Fibroblast of upper back skin (primary cell): ENCODE measurements at regions not wholly inside any gene's neighbourhood (a gene's known extent, or its start where the extent isn't known, plus 50 kb on each side); places are given as distances from the start of the nearest gene placed in this dataset.
A peak's percentile ranks its signal among the peaks of the same experiment; 100 is the strongest.
"Not testable (repeated sequence)": the region's sequence is repeated elsewhere in the genome, so short reads cannot be mapped to it uniquely, and the experiment has no call there.

ENCODE experiments used
- DNase-seq: peaks from one replicate; pipeline ENCODE4 v3.0.0-alpha.2; 2013

DNA sequence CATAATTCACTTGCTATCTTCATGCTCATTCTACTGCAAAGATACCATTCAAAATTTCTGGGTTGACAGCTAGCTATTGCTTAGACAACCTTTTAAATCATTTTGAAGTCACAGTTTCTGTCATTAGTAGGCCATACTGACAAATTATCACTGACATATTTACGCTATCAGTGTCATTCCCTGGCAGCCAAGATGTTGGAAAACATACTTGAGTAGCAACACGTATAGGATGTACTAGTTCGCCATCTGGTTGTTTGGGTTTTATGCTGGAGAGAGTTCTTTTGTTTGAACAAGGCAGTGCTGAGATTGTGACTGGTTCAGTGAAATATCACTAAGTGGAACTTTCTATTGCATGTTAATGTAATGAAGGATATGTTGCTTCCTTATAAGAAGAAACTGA is 621.9 kb downstream of the DTWD2 start:
- DNase-seq: no peak

DNA sequence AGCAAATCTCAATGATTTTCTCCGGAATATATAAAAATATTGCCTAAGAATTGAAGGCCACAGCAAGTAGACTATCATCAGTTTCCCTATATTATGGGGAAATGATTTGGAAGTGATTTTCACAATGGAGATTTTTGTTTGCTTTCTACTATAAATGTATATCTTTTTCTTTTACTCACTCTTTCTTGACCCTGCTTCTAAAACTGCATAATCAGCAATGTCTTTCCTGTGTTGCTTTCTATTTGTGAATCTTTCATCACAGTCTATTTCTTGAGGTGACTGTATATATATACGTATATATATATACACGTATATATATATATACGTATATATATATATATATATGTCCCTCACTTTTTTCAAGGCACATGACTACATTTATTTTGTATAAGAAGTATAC is 622.6 kb downstream of the DTWD2 start:
- no peak for DNase-seq

DNA sequence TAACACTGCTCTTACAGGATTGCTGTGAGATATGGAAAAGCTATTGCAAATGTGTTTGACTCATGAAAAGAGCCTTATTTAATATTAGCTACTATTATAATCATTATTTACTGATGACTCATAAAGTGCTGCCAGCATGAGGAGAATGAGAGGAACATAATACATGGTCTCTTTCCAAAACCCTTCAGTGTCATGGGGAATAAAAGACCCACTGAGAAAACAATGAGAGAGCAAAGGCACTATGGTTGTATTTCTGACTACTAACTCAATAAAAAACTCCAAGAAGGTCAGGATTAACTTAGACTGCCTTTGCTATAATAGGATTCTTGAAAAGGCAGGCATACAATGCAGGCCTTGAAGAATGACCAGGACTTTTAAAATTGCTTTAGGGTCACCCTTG is 633.5 kb downstream of the DTWD2 start:
- peak; percentile 6 for DNase-seq

DNA sequence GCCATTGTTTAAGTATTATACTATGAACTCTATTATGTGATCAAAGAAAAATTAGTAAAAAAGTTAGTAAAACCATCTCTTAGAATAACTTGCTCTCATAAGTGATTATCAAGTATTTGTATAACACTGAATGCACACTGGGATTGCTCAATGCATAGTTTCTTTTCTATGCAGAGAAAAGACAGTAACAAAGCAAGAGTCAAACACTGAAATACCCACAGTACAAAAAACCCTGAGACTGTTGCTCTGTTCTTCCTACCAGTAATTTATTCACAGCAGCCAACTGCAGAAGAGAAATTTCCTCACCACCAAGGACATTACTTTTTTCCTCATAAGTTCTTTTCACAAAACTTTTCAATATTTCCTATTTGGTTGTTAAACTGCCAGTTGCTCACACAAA is 634.4 kb downstream of the DTWD2 start:
- no peak for DNase-seq

DNA sequence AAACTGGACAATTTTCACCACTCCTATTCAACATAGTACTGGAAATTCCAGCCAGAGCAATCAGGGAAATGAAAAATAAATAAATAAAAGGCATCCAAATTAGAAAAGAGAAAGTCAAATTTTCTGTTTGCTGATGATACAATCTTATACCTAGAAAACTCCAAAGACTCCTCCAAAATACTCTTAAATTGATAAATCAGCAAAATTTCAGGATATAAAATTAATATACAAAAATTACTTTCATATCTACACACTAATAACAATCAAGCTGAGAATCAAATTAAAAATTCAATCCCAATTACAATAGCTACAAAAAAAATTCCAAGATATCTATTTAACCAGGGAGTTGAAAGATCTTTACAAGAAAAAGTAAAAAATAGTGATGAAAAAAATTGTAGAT is 651.9 kb downstream of the DTWD2 start:
- DNase-seq: no peak

DNA sequence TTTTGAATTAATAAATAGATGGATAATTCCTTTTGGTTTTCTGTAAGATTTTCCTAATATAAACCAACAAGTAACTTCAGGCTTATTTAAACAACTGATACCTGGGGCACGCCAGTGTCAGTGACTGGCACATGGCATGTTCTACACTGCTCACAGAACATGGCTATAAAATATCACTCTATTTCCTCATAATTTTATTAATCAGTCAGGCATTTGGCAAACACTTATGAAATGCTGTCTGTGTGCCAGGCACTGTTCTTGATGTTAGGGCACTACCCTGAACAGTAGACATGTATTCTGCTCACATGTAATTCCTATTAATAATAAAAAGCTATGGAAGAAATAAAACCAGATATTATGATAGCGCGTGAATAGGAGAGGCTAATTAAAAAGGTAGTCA is 661.0 kb downstream of the DTWD2 start:
- DNase-seq: no peak

DNA sequence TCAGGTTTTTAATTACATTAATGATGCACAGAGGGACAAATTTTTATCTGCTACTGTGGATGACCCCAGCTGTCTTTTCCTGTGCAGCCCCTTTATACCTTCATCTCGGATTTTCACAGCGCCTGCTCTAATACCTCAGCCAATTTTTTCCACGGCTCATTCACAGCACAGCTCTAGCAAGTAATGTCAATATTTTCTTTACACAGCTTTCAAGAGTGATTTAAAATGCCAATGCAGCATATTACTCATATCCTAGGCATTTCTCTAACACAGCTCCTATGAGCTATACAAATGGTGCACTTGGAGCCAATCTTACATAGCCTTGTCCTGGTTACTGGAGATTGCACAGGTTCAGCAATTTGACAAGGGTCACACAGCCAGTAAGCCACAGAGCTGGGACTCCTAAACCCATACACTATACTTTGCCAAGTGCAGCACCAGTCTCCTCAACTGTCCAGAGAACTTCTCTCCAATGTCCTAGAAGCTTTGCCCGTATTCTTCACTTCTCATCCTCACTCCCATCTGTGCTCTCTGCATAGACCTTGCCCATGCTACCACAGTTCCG is 661.8 kb downstream of the DTWD2 start:
- DNase-seq: peak; percentile 68

DNA sequence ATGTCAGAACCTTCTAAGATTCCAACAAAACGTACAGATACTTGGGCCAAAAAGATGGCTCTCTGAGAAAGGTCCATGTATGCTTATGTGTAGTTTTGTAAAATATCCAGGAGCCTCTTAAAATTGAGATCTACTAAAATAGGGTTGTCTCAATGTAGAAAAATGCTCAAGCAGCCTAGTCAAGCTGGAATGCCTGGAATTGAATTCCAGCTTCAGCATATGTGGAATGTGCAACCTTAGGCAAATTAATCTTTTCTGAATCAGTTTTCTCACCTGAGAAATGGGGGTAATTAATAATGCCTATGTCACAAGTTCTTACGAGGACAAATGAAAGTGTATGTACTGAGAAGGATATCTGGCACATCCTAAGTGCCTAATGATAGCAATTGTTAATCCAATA is 662.4 kb downstream of the DTWD2 start:
- peak; percentile 48 for DNase-seq

DNA sequence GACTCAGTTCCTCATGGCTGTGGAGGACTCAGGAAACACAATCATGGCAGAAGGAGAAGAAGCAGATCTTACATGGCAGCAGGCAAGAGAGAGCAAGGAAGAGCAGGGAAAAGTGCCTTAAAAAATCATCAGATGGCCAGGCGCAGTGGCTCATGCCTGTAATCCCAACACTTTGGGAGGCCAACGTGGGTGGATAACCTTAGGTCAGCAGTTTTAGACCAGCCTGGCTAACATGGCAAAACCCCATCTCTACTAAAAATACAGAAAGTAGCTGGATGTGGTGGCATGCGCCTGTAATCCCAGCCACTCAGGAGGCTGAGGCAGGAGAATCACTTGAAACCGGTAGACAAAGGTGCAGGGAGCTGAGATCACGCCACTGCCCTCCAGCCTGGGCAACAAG is 664.6 kb downstream of the DTWD2 start:
- DNase-seq: not testable (repeated sequence)

DNA sequence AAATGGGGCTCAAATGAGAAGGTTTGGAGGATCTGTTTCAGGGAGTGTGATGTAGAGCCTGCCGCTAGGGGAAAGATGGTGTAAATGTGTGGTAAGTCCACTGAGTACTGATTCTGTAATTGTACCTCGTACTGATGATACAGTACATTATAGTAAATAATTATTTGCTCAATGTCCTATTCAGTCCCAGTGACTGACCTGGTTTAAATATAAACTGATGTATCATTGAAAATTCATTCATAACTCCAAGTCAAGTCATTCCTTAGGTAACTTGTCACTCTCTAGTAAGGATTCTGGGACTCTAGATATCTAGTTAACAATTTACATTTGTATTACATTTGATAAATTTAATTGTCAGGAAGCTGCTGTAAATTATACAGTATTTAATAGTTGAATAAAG is 667.3 kb downstream of the DTWD2 start:
- no peak for DNase-seq

DNA sequence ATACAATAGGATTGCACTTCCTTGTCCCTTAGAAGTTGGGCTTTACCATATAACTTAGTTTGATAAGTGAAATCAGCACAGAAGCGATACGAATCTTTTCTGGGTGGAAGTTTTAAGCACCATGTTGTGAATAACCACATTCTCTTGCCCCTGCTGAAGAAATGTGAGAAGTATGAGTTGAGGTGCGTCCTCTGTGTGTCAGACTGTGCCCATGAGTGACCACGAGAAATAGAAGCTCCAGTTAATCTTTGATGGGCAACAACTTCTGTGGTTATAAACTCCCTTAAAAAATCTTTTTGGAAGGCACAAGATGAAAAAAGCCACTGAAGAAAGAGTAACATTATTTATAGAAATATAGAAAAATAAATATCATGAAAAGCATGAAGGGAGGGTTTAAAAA is 668.2 kb downstream of the DTWD2 start:
- DNase-seq: no peak

DNA sequence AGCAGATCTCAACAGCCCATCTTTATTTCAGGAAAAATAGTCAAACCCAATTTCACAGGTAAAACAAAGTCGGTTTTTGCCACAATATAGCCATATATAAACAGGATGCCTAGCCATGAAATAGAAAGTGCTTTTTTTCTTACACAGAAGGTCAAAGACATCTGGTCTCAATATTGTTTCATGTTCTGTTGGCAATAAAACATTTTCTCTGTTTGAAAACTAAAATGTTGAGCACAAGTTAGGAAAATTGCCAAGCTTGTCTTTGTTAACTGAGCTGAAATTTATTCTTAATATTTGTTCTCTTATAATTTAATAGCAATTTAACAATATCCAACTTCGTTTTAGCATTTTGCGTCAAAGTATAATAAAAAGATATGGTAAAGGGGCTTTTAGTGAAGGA is 673.4 kb downstream of the DTWD2 start:
- peak; percentile 37 for DNase-seq

DNA sequence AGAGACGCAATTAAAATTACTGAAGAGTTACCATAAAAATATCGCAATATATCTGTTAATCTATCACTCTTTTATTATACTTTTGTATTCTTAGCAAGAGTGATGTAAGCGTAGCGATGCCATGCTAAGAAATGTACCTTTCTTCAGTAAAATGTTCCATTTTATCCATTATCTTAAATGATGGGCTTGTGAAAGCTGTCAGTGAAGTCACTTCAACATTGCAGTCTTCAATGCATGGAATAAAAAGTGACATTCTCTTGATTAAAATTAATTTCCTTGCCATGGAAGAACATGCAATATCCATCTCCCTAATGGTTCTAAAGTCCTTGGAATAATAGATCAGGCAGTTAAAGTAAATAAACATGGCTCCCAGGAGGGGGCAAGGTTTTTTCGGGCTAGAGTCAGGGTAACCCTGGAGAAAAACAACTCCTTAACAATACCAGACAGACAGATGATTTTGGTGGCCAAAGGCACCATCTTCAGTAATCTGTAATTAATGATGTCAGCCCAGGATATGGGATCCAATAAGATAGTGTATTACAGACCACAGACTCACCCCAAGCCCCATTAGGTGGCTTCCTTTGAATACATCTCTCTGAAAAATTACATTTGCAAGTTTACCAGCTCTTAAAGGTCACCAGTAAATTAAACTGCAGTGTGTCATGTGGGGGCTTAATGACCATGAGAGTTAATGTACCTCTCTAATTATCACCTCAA is 677.1 kb downstream of the DTWD2 start:
- no peak for DNase-seq

DNA sequence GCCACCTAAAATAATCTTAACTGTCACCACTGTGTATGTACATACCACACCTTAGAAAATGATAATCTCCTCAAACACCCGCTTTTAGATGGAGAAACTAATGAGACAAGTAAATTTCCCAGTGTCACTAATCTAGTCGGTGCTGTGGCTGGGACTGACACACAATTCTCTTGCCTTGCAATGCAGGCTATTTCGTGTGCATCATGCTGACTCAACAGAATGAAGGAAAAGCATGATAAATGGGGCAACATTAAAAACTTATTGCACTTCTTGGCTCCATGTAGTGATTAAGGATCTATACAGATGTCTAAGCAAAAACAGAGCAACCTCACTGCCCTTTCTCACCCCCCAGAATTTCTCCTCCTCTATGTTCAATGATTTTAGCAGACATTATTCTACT is 677.9 kb downstream of the DTWD2 start:
- DNase-seq: no peak

DNA sequence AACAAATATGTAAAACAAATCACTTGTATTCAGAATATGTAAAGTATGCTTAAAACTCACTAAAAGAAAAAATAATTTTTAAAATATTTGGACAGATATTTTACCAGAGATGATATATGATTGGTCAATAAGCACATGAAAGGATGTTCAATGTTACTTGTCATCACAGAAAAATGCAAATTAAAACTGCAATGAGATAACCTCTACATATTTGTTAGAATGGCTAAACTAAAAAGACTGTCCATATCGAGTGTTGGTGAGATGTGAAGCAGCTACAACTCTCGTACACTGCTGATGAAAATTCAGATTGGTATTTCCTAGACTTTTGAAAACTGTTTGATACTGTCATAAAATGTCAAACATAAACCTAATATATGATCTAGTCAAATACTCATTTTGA is 685.1 kb downstream of the DTWD2 start:
- DNase-seq: peak; percentile 6

DNA sequence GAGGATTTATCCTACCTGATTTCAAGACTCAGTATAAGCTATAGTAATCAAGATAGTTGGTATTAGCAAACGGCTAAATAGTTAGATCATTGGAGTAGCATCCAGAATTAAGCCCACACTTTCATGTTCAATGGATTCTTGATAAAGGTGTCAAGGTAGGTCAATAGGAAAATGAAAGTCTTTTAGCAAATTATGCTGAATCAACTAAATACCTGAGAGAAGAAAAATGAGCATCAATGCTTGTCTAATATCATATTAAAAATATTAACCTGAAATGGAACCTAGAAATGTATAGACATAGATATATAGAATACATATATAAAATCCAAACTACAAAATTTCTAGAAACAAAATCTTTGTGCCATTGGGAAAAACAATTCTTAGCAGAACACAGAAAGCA is 685.6 kb downstream of the DTWD2 start:
- DNase-seq: no peak

DNA sequence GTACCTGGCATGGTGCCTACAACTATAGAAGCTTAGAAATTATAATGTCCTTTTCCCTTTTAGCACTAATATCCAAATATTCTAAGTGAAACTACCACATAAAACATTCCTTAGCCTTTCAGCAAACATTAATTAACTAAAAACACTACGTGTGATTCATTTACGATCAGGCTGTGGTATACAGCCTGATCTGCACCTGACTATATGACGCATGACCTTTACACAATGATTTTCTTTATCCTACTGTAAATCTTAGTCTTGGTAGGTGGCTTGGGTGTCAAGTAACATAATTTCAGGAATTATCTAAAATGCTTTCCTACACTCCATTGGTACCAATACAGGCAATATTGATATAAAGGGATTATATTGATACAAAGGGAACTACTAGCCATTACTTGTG is 686.7 kb downstream of the DTWD2 start:
- no peak for DNase-seq

DNA sequence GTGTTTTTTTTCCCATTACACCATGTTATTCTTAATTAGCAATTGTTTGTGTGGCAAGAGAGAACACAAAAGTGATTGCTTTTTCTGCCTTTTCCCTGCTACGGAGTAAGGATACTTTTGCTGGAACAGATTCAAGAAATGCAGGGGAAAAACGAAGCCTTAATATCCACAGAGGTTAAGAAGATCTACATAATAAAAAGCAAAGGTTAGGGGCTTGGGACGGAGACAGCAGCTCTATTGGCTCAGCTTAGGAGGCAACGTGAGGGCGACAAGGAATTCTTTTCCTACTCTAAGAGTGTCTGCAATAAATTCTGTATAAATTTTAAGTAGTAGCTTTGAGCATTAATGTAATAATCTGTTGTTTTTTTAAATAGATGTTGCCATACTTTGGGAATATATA is 693.3 kb downstream of the DTWD2 start:
- no peak for DNase-seq

DNA sequence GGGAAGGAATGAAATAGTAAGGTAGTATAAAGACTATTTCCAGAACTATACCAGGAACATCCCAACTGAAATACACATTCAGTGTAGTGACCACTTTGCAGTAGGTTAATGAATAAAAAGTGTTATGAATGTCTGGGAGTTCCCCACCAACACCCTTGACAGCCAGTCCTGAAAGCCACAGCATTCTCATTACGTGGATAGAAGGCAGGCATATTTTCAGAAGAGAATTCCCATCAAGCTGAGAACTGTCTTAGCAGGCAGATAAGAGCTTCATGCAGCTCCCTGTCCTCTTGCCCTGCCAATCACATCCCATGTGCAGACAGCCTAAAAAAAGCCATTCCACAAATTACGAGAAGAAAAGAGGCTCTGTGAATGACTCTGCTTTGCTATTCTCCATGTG is 695.0 kb downstream of the DTWD2 start:
- no peak for DNase-seq

DNA sequence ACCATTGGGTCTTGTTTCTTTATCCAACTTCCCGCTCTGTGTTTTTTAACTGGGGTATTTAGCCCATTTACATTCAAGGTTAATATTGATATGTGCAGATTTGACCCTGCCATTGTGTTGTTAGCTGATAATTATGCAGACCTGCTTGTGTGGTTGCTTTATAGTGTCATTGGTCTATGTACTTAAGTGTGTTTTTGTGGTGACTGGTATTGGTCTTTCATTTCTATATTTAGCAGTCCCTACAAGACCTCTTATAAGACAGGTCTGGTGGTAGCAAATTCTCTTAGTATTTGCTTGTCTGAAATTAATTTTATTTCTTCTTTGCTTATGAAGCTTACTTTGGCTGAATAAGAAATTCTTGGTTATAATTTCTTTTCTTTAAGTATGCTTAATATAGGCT is 698.1 kb downstream of the DTWD2 start:
- no peak for DNase-seq

DNA sequence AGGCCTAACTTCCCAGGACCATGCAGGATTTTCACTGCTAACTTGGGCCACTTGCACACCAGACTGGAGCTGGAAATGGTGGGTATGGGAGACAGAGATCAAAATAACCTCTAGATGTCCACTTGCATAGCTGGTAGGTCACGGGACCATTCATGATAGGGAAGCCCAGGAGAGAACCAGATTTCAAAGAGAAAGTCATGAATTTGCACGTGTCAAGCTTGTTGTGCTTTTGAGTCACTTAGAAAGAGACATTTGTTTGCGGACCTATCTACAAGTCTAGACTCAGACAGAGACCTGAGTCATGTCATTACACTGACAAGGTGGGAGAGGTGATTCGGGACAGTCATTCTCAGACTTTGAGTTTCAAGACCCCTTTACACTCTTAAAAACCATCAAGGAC is 704.1 kb downstream of the DTWD2 start:
- not testable (repeated sequence) for DNase-seq

DNA sequence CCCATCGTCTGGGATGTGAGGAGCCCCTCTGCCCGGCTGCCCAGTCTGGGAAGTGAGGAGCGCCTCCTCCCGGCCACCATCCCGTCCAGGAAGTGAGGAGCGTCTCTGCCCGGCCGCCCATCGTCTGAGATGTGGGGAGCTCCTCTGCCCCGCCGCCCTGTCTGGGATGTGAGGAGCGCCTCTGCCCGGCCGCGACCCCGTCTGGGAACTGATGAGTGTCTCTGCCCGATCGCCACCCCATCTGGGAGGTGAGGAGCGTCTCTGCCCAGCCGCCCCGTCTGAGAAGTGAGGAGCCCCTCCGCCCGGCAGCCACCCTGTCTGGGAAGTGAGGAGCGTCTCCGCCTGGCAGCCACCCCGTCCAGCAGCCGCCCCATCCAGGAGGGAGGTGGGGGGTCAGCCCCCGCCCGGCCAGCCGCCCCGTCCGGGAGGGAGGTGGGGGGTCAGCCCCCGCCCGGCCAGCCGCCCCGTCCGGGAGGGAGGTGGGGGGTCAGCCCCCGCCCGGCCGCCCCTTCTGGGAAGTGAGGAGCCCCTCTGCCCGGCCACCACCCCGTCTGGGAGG is 705.8 kb downstream of the DTWD2 start:
- not testable (repeated sequence) for DNase-seq

DNA sequence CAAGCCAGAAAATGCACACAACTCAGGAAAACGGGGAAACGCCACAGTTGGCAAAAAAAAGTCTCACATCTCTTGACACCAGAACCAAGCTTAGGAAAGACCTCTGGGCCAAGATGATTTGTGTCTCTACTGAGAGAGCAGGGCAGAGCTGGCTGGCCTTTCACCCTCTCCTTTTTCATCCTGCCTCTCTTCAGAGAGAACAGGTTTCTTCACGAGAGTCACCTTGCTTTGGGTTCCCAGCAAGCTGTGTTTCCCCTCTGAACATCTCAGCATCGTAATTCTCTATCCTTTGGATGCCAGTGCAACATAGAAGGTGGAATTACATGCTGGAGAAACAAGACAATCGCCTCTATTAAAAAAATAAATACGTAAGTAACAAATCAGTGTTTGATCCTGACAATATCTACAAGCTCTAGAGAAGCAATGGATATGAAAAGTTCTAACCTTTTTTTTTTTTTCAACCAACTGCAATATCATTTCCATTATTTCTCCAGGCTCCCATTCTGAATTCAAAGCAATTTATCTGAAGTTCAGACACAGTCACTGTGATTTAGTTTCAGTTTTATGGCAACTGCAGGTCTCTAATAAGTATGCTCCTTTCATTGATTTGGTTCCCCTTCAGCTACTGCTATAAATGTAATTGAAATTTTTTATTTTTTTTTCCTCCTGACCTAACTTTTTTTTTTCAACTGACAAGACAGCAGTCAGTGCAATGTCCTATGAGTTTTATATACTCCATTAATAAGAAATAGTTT is 708.6 kb downstream of the DTWD2 start:
- no peak for DNase-seq

DNA sequence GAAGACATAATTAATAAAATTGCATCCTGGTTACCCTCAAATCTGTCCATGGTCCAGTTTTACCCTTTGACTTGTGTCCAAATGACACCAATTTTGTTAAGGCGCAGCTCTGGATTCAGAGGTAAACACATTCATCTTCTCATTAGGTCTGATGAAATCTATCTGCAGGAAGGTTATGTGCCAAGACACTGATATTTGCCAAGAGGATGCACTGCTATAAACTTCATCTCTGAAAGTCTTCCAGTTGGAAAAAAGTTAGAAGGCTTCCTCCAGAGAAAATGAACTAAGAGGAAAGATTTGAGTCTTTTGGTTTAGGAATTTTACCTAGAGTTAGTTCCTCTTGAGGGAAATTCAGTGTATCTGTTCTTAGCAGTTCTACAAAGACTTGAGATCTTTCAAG is 717.8 kb downstream of the DTWD2 start:
- no peak for DNase-seq
